CD8-positive, alpha-beta memory T cell (primary cell): ENCODE measurements at regions not wholly inside any gene's neighbourhood (a gene's known extent, or its start where the extent isn't known, plus 50 kb on each side); places are given as distances from the start of the nearest gene placed in this dataset.
A peak's percentile ranks its signal among the peaks of the same experiment; 100 is the strongest.
"Not testable (repeated sequence)": the region's sequence is repeated elsewhere in the genome, so short reads cannot be mapped to it uniquely, and the experiment has no call there.

Experiments used
- CTCF ChIA-PET: fragments of 350-600 bp; sonication (Branson Sonifier 250); formaldehyde crosslinking; loops from one replicate; lab custom pipeline; 2021; ENCODE audit warnings: antibody characterized with exemption; lab: Charles Lee
- POLR2A ChIA-PET: fragments of 350-600 bp; sonication (Branson Sonifier 250); formaldehyde crosslinking; loops from one replicate; lab custom pipeline; 2021; ENCODE audit warnings: antibody characterized with exemption; lab: Charles Lee
- DNase-seq, 5 donors: peaks; one replicate each; pipeline versions ENCODE4 v3.0.0 to v3.0.0-alpha.2; 2020 to 2022; ENCODE audit warnings: mixed read lengths in 1 of 5
- H3K27ac ChIP-seq: one replicate; pipeline ENCODE4 v1.7.0; 2013; ENCODE audit warnings: low read depth, mild to moderate bottlenecking, low read length, moderate library complexity
- H3K27me3 ChIP-seq: 2 replicates; pipeline ENCODE4 v1.7.0; 2013; ENCODE audit warnings: low read length, mild to moderate bottlenecking; ENCODE audit not compliant: insufficient read depth, poor library complexity, severe bottlenecking
- H3K36me3 ChIP-seq: 2 replicates; pipeline ENCODE4 v1.7.0; 2013; ENCODE audit warnings: mild to moderate bottlenecking, low read length, moderate library complexity; ENCODE audit not compliant: insufficient read depth
- H3K4me1 ChIP-seq: 2 replicates; pipeline ENCODE4 v1.7.0; 2013; ENCODE audit warnings: mild to moderate bottlenecking, low read length, moderate library complexity; ENCODE audit not compliant: insufficient read depth
- H3K4me3 ChIP-seq: 2 replicates; pipeline ENCODE4 v1.7.0; 2013; ENCODE audit warnings: mild to moderate bottlenecking, low read length
- H3K9me3 ChIP-seq: 2 replicates; pipeline ENCODE4 v1.7.0; 2013; ENCODE audit warnings: mild to moderate bottlenecking, low read length
- H3K27ac Mint-ChIP-seq, 8 donors: one replicate each; pipeline ENCODE4 v1.8.0; 2020 to 2021; ENCODE audit warnings: mixed read lengths in 8 of 8, mild to moderate bottlenecking in 6 of 8, inconsistent platforms in 3 of 8, moderate library complexity in 3 of 8
- H3K27me3 Mint-ChIP-seq, 2 donors: one replicate each; pipeline ENCODE4 v1.8.0; 2020 to 2021; ENCODE audit warnings: mixed read lengths in 2 of 2, mild to moderate bottlenecking in 1 of 2, moderate library complexity in 1 of 2
- H3K36me3 Mint-ChIP-seq, 3 donors: one replicate each; pipeline ENCODE4 v1.8.0; 2020 to 2021; ENCODE audit warnings: mixed read lengths in 3 of 3, inconsistent platforms in 1 of 3, mild to moderate bottlenecking in 1 of 3
- H3K4me1 Mint-ChIP-seq, 3 donors: one replicate each; pipeline ENCODE4 v1.8.0; 2020 to 2021; ENCODE audit warnings: mixed read lengths in 3 of 3, inconsistent platforms in 1 of 3, mild to moderate bottlenecking in 1 of 3
- H3K4me3 Mint-ChIP-seq, 7 donors: one replicate each; pipeline ENCODE4 v1.8.0; 2020 to 2021; ENCODE audit warnings: mixed read lengths in 7 of 7, mild to moderate bottlenecking in 6 of 7, moderate library complexity in 4 of 7, inconsistent platforms in 2 of 7
- H3K9me3 Mint-ChIP-seq, 5 donors: one replicate each; pipeline ENCODE4 v1.8.0; 2020 to 2022; ENCODE audit warnings: mixed read lengths in 5 of 5, mild to moderate bottlenecking in 3 of 5, moderate library complexity in 2 of 5, inconsistent platforms in 1 of 5

DNA sequence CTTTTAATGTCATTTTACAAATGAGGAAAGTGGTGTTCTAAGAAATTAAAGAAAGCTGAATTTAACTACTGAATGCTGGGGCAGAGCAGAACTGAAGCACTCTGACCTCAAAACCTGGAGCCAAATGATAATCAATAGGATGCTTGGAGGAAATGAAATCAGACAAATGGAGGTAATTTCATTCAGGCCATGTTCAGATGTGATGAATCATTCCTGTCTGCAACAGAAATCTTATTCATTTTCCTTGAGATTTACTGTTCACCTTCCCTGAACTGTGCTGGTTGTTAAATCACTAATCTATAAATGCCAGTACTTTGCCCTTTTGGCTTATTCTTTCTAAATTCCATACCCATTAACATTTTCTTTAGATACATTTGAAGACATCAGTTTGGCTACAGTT, 85.6 kb upstream of the SNX7 start:
- ChIA-PET CTCF (no interaction called here), POLR2A (no interaction called here)
- DNase-seq, result no peak
- Mint-ChIP-seq H3K4me1 (no peaks in the 10 kb centered on the region), H3K27me3 (no peaks in the 10 kb centered on the region), H3K4me3 (no peak overlapping the region), H3K9me3 (peaks cover 0 to under 1% (median 0%) of the 10 kb centered on the region in 5 donors), H3K27ac (no peak overlapping the region), H3K36me3 (no peaks in the 10 kb centered on the region)
- no peak overlapping the region for H3K27ac ChIP-seq
- no peaks in the 10 kb centered on the region for H3K27me3 ChIP-seq
- H3K36me3 ChIP-seq, result no peaks in the 10 kb centered on the region
- no peak overlapping the region for H3K4me3 ChIP-seq
- no peaks in the 10 kb centered on the region for H3K4me1 ChIP-seq
- H3K9me3 ChIP-seq, result no peaks in the 10 kb centered on the region

DNA sequence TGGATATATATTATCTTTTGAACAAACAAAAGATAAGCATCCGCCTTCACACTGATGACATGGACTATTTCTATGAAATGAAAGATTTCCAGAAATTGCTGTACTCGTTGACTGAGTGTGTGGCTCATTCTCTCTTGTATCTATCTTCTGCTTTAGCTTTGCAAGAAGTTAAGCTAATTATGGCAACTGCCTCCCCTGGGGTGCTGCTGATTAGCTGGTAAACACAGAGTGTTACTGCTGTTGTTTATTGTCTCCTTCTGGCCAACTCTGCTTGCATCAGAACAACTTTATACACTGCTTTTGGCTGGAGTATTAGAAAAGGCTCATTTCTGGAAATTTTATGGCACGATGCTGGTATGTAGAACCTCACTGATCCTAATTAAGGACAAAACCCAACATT, 95.6 kb upstream of the SNX7 start:
- ChIA-PET CTCF (no interaction called here), POLR2A (no interaction called here)
- H3K4me1 ChIP-seq, result no peaks in the 10 kb centered on the region
- H3K27me3 ChIP-seq, result no peaks in the 10 kb centered on the region
- Mint-ChIP-seq H3K27ac (no peak overlapping the region), H3K9me3 (peaks cover 0 to 21% (median 8%) of the 10 kb centered on the region in 5 donors), H3K4me3 (no peak overlapping the region), H3K36me3 (no peaks in the 10 kb centered on the region), H3K4me1 (no peaks in the 10 kb centered on the region), H3K27me3 (no peaks in the 10 kb centered on the region)
- no peak overlapping the region for H3K27ac ChIP-seq
- no peak for DNase-seq
- H3K4me3 ChIP-seq, result no peak overlapping the region
- no peaks in the 10 kb centered on the region for H3K36me3 ChIP-seq
- no peaks in the 10 kb centered on the region for H3K9me3 ChIP-seq

DNA sequence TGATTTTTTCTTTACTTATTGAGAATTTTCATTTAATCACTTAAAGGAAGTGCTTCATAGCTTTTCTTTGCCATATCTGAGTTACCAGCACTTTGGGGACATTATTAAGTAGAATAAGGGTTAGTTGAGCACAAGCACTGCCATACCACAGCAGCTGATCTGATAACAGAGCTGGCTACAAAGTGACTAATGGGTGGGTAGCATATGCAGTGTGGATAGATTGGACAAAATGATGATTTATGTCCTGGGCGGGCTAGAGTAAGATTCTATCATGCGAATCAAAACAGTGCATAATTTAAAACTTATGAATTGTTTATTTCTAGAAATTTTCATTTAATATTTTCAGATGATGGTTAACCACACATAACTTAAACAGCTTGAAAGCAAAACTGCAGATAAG, 102.2 kb upstream of the SNX7 start:
- H3K4me1 ChIP-seq, result no peaks in the 10 kb centered on the region
- H3K36me3 ChIP-seq, result no peaks in the 10 kb centered on the region
- Mint-ChIP-seq H3K27me3 (peaks cover 0 to 2% of the 10 kb centered on the region in 2 donors), H3K4me3 (no peak overlapping the region), H3K9me3 (peaks cover 0 to 16% (median 7%) of the 10 kb centered on the region in 5 donors), H3K4me1 (no peaks in the 10 kb centered on the region), H3K36me3 (no peaks in the 10 kb centered on the region), H3K27ac (no peak overlapping the region)
- H3K27ac ChIP-seq, result no peak overlapping the region
- H3K9me3 ChIP-seq, result no peaks in the 10 kb centered on the region
- no peaks in the 10 kb centered on the region for H3K27me3 ChIP-seq
- ChIA-PET CTCF (no interaction called here), POLR2A (no interaction called here)
- H3K4me3 ChIP-seq, result no peak overlapping the region
- no peak for DNase-seq

DNA sequence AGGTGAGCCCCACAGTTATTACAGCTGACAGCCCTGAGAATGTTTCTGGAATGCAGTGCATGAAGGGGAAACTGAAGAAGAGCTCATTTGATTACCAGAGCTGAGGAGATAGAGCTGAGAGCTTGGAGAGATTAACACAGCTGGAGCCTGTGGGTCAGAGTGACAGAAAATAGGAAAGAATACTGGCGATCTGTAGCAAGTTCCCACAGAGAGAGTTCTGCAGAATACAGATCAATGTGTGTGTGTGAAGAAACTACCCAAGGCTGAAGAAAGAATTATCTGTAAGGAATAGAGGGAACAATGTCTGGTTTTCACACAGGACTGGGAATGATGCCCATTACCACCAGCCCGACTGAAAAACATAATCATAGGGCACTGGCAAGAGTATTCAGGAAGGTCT, 103.6 kb upstream of the SNX7 start:
- Histone ChIP-seq H3K4me3 (no peak overlapping the region), H3K27me3 (no peaks in the 10 kb centered on the region), H3K27ac (no peak overlapping the region), H3K4me1 (no peaks in the 10 kb centered on the region), H3K36me3 (no peaks in the 10 kb centered on the region), H3K9me3 (no peaks in the 10 kb centered on the region)
- H3K36me3 Mint-ChIP-seq, result no peaks in the 10 kb centered on the region
- DNase-seq, result no peak
- POLR2A ChIA-PET, result no interaction called here
- CTCF ChIA-PET, result no interaction called here
- no peak overlapping the region for H3K27ac Mint-ChIP-seq
- H3K9me3 Mint-ChIP-seq, result peaks cover 0 to 12% (median 7%) of the 10 kb centered on the region in 5 donors
- H3K4me1 Mint-ChIP-seq, result no peaks in the 10 kb centered on the region
- H3K4me3 Mint-ChIP-seq, result no peak overlapping the region
- peaks cover 0 to 2% of the 10 kb centered on the region in 2 donors for H3K27me3 Mint-ChIP-seq

DNA sequence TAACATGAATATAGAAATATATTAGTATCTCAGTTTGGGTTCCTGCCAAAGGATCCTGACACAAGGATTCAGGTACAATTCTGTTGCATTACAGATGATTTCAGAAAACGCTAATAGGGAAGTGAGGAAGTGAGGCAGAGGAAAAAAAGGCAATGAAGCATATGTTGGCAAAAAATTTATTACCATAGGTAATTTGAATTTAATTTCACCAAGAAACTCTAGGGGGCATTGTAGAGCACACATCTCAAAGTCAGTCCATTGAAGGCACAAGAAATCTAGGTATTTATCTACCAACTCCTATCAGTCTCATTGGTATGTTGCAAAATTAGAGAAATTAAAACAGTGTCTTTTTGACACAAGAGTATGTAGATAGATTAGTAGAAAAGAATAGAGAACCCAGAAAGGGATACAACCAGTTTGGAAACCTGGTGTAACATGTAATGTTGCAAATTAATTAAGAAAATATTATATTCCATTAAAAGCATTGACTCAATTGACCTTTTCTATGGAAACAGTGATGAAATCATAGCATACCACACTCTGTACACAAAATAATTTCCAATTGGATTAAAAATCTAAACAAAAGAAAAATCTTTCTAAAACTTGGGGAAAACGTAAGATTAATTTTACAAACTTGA, 104.9 kb upstream of the SNX7 start:
- POLR2A ChIA-PET, result no interaction called here
- peaks cover 0 to 6% (median 0%) of the 10 kb centered on the region in 5 donors for H3K9me3 Mint-ChIP-seq

DNA sequence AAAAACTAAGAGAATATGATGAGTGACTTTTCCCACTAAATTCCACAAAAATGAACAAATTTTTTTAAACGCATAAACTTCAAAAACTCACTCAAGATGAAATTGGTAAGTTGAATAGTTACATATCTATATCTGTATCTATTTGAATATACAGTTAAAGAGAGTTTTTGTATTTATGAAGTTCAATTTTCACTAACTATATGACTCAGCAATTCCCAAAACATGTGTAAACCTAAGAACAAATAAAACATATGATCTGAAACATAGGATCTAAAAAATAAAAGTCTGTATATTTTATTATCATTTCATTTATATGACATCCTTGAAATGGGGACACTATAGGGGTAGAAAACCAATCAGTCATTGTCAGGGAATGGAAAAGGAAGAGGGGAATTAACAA, 105.7 kb upstream of the SNX7 start:
- ChIA-PET CTCF (no interaction called here), POLR2A (no interaction called here)
- no peak overlapping the region for H3K27ac ChIP-seq
- H3K4me3 ChIP-seq, result no peak overlapping the region
- no peaks in the 10 kb centered on the region for H3K27me3 ChIP-seq
- Mint-ChIP-seq H3K27me3 (peaks cover 2 to 4% of the 10 kb centered on the region in 2 donors), H3K27ac (no peak overlapping the region), H3K4me3 (no peak overlapping the region), H3K36me3 (no peaks in the 10 kb centered on the region), H3K4me1 (no peaks in the 10 kb centered on the region), H3K9me3 (peaks cover 0 to 8% (median 2%) of the 10 kb centered on the region in 5 donors)
- peaks cover 4% of the 10 kb centered on the region for H3K9me3 ChIP-seq
- H3K36me3 ChIP-seq, result no peaks in the 10 kb centered on the region
- DNase-seq, result no peak
- H3K4me1 ChIP-seq, result no peaks in the 10 kb centered on the region

More for the DNA sequence above, 104.9 kb upstream of the SNX7 start:
- no peak for DNase-seq
- H3K36me3 ChIP-seq, result no peaks in the 10 kb centered on the region
- Mint-ChIP-seq H3K4me3 (no peak overlapping the region), H3K27ac (no peak overlapping the region), H3K27me3 (peaks cover 0 to 2% of the 10 kb centered on the region in 2 donors), H3K36me3 (no peaks in the 10 kb centered on the region), H3K4me1 (no peaks in the 10 kb centered on the region)
- CTCF ChIA-PET, result no interaction called here
- H3K4me1 ChIP-seq, result no peaks in the 10 kb centered on the region
- H3K27ac ChIP-seq, result no peak overlapping the region
- no peak overlapping the region for H3K4me3 ChIP-seq
- no peaks in the 10 kb centered on the region for H3K27me3 ChIP-seq
- H3K9me3 ChIP-seq, result no peaks in the 10 kb centered on the region

DNA sequence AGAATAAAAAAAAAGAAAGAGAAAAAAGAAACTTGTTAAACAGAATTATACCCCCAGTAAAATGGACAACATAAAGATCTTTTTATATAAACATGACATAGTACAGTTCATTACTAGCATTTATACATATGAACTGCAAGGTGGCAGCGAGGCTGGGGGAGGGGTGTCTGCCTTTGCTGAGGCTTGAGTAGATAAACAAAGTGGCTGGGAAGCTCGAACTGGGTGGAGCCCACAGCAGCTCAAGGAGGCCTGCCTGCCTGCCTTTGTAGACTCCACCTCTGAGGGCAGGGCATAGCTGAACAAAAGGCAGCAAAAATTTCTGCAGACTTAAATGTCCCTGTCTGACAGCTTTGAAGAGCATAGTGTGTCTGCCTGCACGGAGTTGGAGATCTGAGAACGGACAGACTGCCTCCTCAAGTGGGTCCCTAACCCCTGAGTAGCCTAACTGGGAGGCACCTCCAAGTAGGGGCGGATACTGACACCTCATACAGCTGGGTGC, 108.9 kb upstream of the SNX7 start:
- POLR2A ChIA-PET, H3K4me1 ChIP-seq, H3K36me3 Mint-ChIP-seq, H3K36me3 ChIP-seq, H3K27me3 ChIP-seq, DNase-seq, H3K4me3 Mint-ChIP-seq, H3K9me3 ChIP-seq, H3K4me3 ChIP-seq, H3K4me1 Mint-ChIP-seq, H3K27ac ChIP-seq, CTCF ChIA-PET, H3K27me3 Mint-ChIP-seq: not testable (repeated sequence)
- peak overlapping the region in 1 of 8 donors; percentile 3 for H3K27ac Mint-ChIP-seq
- H3K9me3 Mint-ChIP-seq, result peaks cover 0 to 12% (median 4%) of the 10 kb centered on the region in 5 donors

DNA sequence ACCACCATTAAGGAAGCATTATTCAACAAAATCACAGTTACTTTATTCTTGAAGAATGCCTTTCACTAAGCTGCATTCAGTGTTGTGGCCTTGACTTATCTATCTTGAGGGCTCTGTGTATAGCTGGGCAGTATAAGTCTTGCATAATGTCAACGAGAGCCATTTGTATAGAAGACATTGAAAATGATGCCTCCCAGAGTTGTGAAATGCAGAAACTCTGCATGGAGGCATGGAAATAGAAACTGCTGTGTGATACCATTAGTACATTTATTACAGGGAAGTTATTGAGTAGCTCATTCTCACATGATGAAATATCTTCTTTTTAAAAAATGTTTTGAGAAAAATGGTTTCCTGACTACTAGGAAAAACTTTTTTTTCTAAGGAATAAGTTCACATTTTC, 111.4 kb upstream of the SNX7 start:
- ChIA-PET POLR2A (no interaction called here), CTCF (no interaction called here)
- peaks cover 4% of the 10 kb centered on the region for H3K9me3 ChIP-seq
- H3K4me3 ChIP-seq, result no peak overlapping the region
- no peak for DNase-seq
- H3K27me3 Mint-ChIP-seq, result peaks cover 0 to 4% of the 10 kb centered on the region in 2 donors
- no peaks in the 10 kb centered on the region for H3K27me3 ChIP-seq
- no peaks in the 10 kb centered on the region for H3K36me3 Mint-ChIP-seq
- no peak overlapping the region for H3K27ac ChIP-seq
- H3K4me1 Mint-ChIP-seq, result no peaks in the 10 kb centered on the region
- H3K9me3 Mint-ChIP-seq, result peaks cover 0 to 8% (median 4%) of the 10 kb centered on the region in 5 donors
- H3K36me3 ChIP-seq, result no peaks in the 10 kb centered on the region
- H3K4me3 Mint-ChIP-seq, result no peak overlapping the region
- H3K4me1 ChIP-seq, result no peaks in the 10 kb centered on the region
- no peak overlapping the region for H3K27ac Mint-ChIP-seq
